Stimulated activated naive CD8-positive, alpha-beta T cell treated with anti-CD3 and anti-CD28 coated beads, Interleukin-15, amount 100 ng/mL, for 72 hours (primary cell): ENCODE measurements at regions not wholly inside any gene's neighbourhood (a gene's known extent, or its start where the extent isn't known, plus 50 kb on each side); places are given as distances from the start of the nearest gene placed in this dataset.
"Not testable (repeated sequence)": the region's sequence is repeated elsewhere in the genome, so short reads cannot be mapped to it uniquely, and the experiment has no call there.

Source experiments
- ATAC-seq: fragments of 150-1000 bp; cut with Tn5 transposase; 2 replicates; pipeline ENCODE4 v1.10.0; 2021; ENCODE audit warnings: mild to moderate bottlenecking, moderate library complexity
- DNase-seq, 2 donors: peaks; one replicate each; pipeline ENCODE4 v3.0.0; 2021 to 2022
- H3K27ac Mint-ChIP-seq, 2 donors: one replicate each; pipeline ENCODE4 v1.8.0; 2022; ENCODE audit warnings: mild to moderate bottlenecking in 2 of 2, mixed read lengths in 2 of 2, moderate library complexity in 2 of 2
- H3K27me3 Mint-ChIP-seq: one replicate; pipeline ENCODE4 v1.8.0; 2022; ENCODE audit warnings: mixed read lengths
- H3K4me1 Mint-ChIP-seq: one replicate; pipeline ENCODE4 v1.8.0; 2022; ENCODE audit warnings: mild to moderate bottlenecking, mixed read lengths
- H3K4me3 Mint-ChIP-seq, 2 donors: one replicate each; pipeline ENCODE4 v1.8.0; 2022; ENCODE audit warnings: mild to moderate bottlenecking in 2 of 2, mixed read lengths in 2 of 2, moderate library complexity in 1 of 2
- H3K9me3 Mint-ChIP-seq, 2 donors: one replicate each; pipeline ENCODE4 v1.8.0; 2022; ENCODE audit warnings: mixed read lengths in 2 of 2

- H3K27me3 Mint-ChIP-seq: no peaks in the 10 kb centered on the region
- H3K4me3 Mint-ChIP-seq: no peak overlapping the region
- DNase-seq (no peak), ATAC-seq (no peak)
- no peaks in the 10 kb centered on the region for H3K9me3 Mint-ChIP-seq
- peaks cover 7% of the 10 kb centered on the region for H3K4me1 Mint-ChIP-seq
- H3K27ac Mint-ChIP-seq: no peak overlapping the region
Measured at GRCh38 chr5:178063277-178063676, 50.1 kb upstream of the N4BP3 start.

- Mint-ChIP-seq H3K4me1 (no peaks in the 10 kb centered on the region), H3K27me3 (no peaks in the 10 kb centered on the region), H3K9me3 (no peaks in the 10 kb centered on the region), H3K4me3 (no peak overlapping the region), H3K27ac (peak overlapping the region in 1 of 2 donors; percentile 63)
- no peak for ATAC-seq
- no peak for DNase-seq
Measured at GRCh38 chr5:178058321-178059012, 54.9 kb upstream of the N4BP3 start.

- H3K27ac Mint-ChIP-seq: peak overlapping the region in 1 of 2 donors; percentile 12
- no peak for DNase-seq
- H3K4me3 Mint-ChIP-seq: no peak overlapping the region
- no peaks in the 10 kb centered on the region for H3K4me1 Mint-ChIP-seq
- H3K27me3 Mint-ChIP-seq: no peaks in the 10 kb centered on the region
- H3K9me3 Mint-ChIP-seq: no peaks in the 10 kb centered on the region
- ATAC-seq: no peak
Measured at GRCh38 chr5:178057839-178058238, 55.5 kb upstream of the N4BP3 start.

GRCh38 chr5:178056935-178057334, 56.4 kb upstream of the N4BP3 start:
- H3K4me1 Mint-ChIP-seq: no peaks in the 10 kb centered on the region
- no peak overlapping the region for H3K4me3 Mint-ChIP-seq
- ATAC-seq (no peak), DNase-seq (no peak)
- H3K9me3 Mint-ChIP-seq: no peaks in the 10 kb centered on the region
- no peaks in the 10 kb centered on the region for H3K27me3 Mint-ChIP-seq
- H3K27ac Mint-ChIP-seq: no peak overlapping the region

GRCh38 chr5:178055536-178055935, 57.8 kb upstream of the N4BP3 start:
- DNase-seq, ATAC-seq, H3K4me3 Mint-ChIP-seq, H3K27me3 Mint-ChIP-seq, H3K9me3 Mint-ChIP-seq, H3K27ac Mint-ChIP-seq, H3K4me1 Mint-ChIP-seq: not testable (repeated sequence)

GRCh38 chr5:178052062-178052461, 56.0 kb upstream of the PROP1 start:
- not testable (repeated sequence) for H3K9me3 Mint-ChIP-seq, H3K4me3 Mint-ChIP-seq, H3K27ac Mint-ChIP-seq, H3K27me3 Mint-ChIP-seq, DNase-seq, H3K4me1 Mint-ChIP-seq, ATAC-seq

- not testable (repeated sequence) for ATAC-seq, H3K4me1 Mint-ChIP-seq, H3K4me3 Mint-ChIP-seq, H3K27me3 Mint-ChIP-seq, DNase-seq, H3K9me3 Mint-ChIP-seq, H3K27ac Mint-ChIP-seq
Measured at GRCh38 chr5:178050873-178051272, 54.8 kb upstream of the PROP1 start.

GRCh38 chr5:178047943-178048342, 51.9 kb upstream of the PROP1 start:
- not testable (repeated sequence) for DNase-seq, H3K27me3 Mint-ChIP-seq, H3K4me1 Mint-ChIP-seq, ATAC-seq, H3K4me3 Mint-ChIP-seq, H3K9me3 Mint-ChIP-seq, H3K27ac Mint-ChIP-seq

- not testable (repeated sequence) for DNase-seq, H3K4me1 Mint-ChIP-seq, H3K9me3 Mint-ChIP-seq, ATAC-seq, H3K27me3 Mint-ChIP-seq
- H3K27ac Mint-ChIP-seq: peak overlapping the region in 1 of 2 donors; percentile 46
- peak overlapping the region in 1 of 2 donors; percentile 14 for H3K4me3 Mint-ChIP-seq
Measured at GRCh38 chr5:178046757-178047399, 50.8 kb upstream of the PROP1 start.

GRCh38 chr5:178045963-178046362, 49.9 kb upstream of the PROP1 start:
- not testable (repeated sequence) for H3K27me3 Mint-ChIP-seq, H3K4me1 Mint-ChIP-seq, ATAC-seq, H3K4me3 Mint-ChIP-seq, H3K9me3 Mint-ChIP-seq, H3K27ac Mint-ChIP-seq, DNase-seq
